ENCODE measurements at regions not wholly inside any gene's neighbourhood (a gene's known extent, or its start where the extent isn't known, plus 50 kb on each side); places are given as distances from the start of the nearest gene placed in this dataset.

GRCh38 chr4:101593666-101594065 lies 196.9 kb upstream of the BANK1 start:
- DNase-seq (ENCODE audit: low spot score) = no peak

DNA sequence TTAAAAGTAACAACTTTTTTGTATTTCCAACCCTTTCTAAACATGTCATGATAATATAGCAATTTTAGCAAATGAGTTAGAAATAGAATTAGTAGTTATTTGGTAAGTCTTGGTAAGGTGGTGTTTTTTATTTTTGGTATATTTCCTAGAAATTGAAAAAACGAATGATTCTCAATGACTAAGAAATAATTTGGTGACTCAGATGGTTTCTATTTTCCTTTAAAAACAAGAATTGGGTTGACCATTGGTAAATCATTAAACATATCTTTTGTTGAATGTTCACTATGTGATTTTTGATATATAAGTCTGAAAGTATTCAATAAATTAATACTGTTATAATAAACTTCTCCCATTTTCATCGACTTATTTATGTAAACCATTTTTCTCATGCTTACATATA lies 206.2 kb upstream of the BANK1 start:
- DNase-seq (ENCODE audit: low spot score) = no peak

DNA sequence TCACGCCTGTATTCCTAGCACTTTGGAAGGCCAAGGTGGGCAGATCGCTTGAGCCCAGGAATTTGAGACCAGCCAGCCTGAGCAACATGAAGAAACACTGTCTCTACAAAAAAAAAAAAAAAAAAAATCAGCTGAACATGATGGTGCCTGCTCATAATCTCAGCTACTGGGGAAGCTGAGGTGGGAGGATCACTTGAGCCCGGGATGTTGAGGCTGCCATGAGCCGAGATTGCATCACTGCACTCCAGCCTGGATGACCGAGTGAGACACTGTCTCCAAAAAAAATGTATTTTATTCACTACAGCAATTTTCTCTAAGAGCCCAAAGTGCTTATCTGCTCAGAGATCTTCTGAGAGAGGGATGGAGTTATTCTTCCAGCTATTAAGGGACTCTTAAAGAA lies 215.8 kb upstream of the PPP3CA start:
- DNase-seq (ENCODE audit: low spot score) = no peak

DNA sequence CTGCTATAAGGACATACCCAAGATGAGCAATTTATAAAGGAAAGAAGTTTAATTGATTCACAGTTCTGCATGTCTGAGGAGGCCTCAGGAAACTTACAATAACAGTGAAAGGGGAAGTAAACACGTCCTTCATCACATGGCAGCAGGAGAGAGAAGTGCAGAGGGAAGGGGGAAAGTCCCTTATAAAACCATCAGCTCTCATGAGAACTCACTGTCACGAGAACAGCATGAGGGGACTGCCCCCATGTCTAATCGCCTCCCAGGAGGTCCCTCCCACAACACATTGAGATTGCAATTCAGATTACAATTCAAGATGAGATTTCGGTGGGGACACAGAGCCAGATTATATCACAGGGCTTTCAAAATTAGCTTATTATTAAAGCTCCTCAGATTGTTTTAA lies 209.5 kb upstream of the PPP3CA start:
- DNase-seq (ENCODE audit: low spot score) = no peak

GRCh38 chr4:101555341-101555880 lies 208.1 kb upstream of the PPP3CA start:
- DNase-seq (ENCODE audit: low spot score) = no peak

DNA sequence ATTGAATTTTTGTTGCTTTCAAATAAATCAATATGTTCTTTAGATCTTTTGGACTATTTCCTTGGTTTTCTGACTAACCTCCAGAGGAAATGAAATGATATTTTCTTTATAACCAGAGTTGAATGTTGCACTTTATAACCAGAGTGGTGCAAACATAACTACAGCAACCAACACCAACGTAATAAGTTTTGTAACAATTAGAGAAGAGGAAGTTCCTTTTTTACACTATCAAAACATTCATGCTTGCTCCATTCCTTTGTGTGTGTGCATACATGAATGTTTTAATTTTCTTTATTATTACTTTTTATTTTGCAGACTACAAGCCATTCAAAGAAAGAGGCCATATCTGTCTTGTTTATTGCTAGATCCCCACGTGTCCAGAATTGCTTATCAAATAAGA lies 193.0 kb upstream of the PPP3CA start:
- no peak for DNase-seq (ENCODE audit: low spot score)

DNA sequence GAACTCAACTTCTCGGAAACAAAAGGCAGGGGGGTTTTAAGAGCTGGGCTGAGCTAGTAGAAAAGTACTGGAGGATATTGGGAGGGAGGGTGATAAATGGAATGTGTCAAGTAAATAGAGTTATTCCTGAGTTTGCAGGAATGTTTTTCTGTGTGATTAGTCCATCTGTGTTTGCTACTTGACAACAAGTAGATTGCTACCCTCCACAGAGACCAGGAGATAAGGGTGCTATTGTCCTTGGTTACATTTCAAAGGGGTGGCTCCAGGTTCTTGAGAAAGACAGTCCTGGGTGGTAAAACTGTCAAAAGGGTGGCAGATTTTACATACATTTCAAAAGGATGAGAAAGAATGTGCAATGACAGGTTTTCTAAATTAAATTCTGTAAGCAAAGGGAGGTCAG lies 181.2 kb upstream of the PPP3CA start:
- no peak for DNase-seq (ENCODE audit: low spot score)

GRCh38 chr4:101527188-101527587 lies 179.9 kb upstream of the PPP3CA start:
- DNase-seq (ENCODE audit: low spot score) = peak; percentile 13

DNA sequence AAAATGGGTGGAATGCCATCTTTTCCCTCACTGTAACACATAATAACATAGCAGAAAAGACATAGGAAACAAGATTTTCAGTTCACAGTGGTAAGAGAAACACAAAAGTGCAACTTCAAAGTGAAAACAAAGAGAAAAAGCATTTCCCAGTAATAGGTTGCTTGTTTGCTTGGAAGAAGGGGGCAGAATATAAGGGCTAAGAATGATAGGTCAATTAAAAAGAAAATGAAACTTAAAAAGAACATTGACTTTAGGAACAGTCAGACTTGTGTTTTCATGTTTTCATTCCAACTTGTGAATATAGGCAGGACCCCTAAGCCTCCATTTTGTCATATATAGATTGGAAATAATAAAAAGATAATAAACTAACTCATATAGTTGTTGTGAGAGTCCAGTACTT lies 168.2 kb upstream of the PPP3CA start:
- no peak for DNase-seq (ENCODE audit: low spot score)

- no peak for DNase-seq (ENCODE audit: low spot score)
Measured at GRCh38 chr4:101515099-101515498, 167.8 kb upstream of the PPP3CA start.

DNA sequence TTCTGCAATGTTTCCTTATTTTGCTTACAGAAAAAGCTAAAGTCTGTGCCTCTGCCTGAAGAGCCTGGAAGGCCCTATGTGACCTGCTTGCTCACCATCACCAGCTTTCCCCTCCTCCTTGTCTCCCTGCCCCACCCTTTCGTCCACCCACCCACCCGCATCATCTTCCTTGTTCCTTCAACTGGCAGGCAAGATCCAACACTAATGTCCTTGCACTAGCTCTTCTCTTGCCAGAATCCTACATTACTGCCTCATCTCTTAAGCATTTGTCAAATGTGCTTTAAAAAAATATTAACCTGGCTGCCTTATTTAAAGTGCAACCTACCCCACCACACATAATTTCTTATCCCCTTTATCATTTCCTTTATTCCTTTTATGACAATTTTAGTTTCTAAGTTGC lies 165.1 kb upstream of the PPP3CA start:
- no peak for DNase-seq (ENCODE audit: low spot score)

DNA sequence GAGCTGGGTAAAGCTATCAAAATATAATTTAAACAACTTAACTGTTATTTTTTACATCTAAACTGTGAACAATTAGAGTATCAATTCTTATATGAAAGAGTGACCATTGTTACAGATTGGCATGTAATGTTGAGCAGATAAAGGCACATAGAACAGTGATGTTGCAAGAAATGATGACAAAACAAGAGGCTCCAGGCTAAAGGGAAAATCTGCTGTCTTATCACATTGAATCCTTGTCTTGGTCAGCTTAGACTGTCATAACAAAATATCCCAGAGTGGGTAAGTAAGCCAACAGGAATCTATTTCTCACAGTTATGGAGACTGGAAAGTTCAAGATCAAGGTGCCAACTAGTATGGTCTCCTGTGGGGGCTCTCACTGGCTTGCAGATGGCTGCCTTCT lies 154.1 kb upstream of the PPP3CA start:
- no peak for DNase-seq (ENCODE audit: low spot score)

GRCh38 chr4:101500742-101501141 lies 153.4 kb upstream of the PPP3CA start:
- no peak for DNase-seq (ENCODE audit: low spot score)

GRCh38 chr4:101475246-101475645 lies 127.9 kb upstream of the PPP3CA start:
- DNase-seq (ENCODE audit: low spot score) = no peak

GRCh38 chr4:101471201-101471600 lies 123.9 kb upstream of the PPP3CA start:
- DNase-seq (ENCODE audit: low spot score) = no peak

DNA sequence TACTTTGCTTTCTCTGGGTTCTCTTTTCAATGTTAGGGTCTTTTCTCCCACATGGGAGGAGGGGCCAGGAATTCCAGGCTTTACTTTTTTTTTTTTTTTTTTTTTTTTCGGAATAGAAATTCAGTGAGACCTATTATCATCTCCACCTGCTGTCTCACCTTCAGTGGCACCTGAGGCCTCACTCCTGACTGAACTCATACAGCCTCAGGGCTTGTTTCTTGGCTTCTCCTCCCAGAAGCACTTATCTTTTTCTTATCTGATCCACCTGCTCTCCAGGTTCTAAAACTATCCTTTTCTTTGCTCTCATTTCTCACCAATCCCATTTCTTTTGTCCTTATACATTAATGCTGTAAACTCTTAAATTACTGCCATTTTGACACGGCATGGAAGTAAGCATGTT lies 117.3 kb upstream of the PPP3CA start:
- no peak for DNase-seq (ENCODE audit: low spot score)

- DNase-seq (ENCODE audit: low spot score) = no peak
Measured at GRCh38 chr4:101458914-101459313, 111.6 kb upstream of the PPP3CA start.

- DNase-seq (ENCODE audit: low spot score) = no peak
Measured at GRCh38 chr4:101458473-101458872, 111.1 kb upstream of the PPP3CA start.

DNA sequence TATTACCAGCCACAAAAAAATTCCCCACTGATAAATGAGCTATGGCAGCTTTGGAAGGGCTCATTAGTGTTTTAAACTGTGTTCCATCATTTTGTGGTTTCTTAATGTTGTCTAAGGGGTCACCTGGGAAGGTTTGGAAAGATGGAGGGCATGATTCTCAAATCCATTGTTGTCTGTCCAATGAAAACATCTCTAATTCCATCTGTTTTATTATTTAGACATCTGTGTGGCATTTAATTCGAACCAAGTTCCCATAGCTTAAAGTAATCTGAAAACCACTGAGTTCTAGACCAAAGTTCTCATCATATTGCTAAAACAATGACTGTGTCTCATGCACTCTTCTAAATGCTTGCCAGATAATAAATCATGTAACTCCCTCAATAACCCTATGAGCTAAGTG lies 103.8 kb upstream of the PPP3CA start:
- peak; percentile 25 for DNase-seq (ENCODE audit: low spot score)

GRCh38 chr4:101441446-101441845 lies 94.1 kb upstream of the PPP3CA start:
- DNase-seq (ENCODE audit: low spot score) = no peak

GRCh38 chr4:101439926-101440325 lies 92.6 kb upstream of the PPP3CA start:
- no peak for DNase-seq (ENCODE audit: low spot score)

DNA sequence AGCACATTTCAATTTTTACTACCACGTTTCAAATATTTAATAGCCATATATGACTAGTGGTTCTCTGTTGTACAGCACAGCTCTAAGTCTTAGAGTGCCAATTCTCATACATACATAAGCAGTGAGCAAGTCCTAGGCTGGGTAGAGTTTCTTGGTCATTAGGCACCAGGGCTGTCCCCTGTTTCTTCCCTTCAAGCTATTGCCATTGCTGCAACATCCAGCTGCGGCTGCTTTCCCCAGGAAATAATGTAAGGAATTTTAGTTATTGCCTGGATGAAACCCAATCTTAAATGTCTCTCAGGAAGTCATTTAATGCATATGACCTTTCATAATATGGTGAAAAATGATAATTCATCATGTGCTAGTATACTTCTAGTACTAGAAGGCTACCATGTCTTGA lies 74.1 kb upstream of the PPP3CA start:
- DNase-seq (ENCODE audit: low spot score) = no peak

DNA sequence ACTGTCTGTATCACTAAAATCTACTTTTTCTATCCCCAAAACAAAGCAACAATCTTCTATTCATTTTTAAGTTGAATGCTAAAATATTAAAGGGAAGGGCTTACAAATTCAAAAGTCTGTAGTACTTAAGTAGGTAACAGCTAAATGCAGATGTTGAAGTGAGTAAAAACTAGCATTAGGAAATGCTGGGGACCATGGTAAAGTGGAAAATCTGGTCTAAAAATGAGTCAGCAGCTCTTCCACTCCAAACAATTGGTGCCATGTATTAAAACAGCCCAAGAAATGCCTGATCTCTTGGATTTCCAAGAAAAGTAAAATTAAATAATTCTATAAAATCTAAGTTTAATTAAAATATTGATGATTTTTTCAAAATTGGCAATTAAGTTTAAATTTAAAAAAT lies 73.3 kb upstream of the PPP3CA start:
- DNase-seq (ENCODE audit: low spot score) = no peak

DNA sequence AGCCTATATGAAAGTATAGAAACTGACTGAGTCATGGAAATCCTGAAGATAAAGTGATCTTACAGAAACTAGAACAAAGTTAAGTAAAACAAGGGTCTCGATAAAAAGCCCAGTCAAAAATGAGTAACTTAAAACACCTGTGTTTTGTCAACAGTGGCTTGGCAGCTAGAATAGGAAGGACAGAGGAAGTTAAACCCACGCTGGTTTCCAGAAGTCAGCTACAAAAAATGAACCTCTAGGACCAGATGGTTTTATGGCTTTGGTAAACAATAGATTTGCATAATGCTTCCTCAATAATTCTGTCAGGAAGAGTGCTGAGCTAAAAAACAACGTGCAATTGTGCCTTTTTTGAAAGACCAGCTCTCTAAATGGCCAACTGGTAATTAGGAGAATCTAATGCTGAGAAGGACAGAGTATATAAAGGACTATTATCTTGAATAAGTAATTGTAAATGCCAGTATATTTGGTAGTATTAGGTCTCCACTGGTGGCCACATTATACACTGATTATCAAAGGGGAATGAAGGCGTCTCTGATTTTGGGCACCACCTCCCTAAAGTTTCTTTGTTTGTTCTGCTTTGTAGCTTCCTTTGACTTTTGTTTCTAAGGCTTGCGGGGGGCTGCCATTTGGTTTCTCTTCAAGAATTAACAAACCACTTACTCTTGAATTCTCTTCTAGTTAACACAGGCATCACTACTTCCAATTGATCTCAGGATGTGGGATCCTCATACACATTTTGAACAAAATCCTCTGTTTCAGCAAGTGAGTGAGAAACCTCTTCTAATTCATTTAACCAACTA lies 72.2 kb upstream of the PPP3CA start:
- no peak for DNase-seq (ENCODE audit: low spot score)
